LNCAP (cell line): ENCODE measurements at regions not wholly inside any gene's neighbourhood (a gene's known extent, or its start where the extent isn't known, plus 50 kb on each side); places are given as distances from the start of the nearest gene placed in this dataset.
A peak's percentile ranks its signal among the peaks of the same experiment; 100 is the strongest.

Experiments used
- CTCF ChIP-seq: fragments of 450-650 bp; IDR thresholded peaks from 2 replicates; pipeline ENCODE4 v1.5.1; 2017; ENCODE audit warnings: mild to moderate bottlenecking

- peak; percentile 43 for TF ChIP-seq CTCF
These were observed 301.6 kb downstream of the ISL1 start for GRCh38 chr5:51684794-51685355.

- TF ChIP-seq CTCF = no peak
These were observed 302.2 kb downstream of the ISL1 start for GRCh38 chr5:51685419-51685818.

- TF ChIP-seq CTCF = no peak
These were observed 303.4 kb downstream of the ISL1 start for GRCh38 chr5:51686622-51687021.

- TF ChIP-seq CTCF = no peak
These were observed 308.4 kb downstream of the ISL1 start for GRCh38 chr5:51691538-51692079.

- TF ChIP-seq CTCF = no peak
These were observed 311.6 kb downstream of the ISL1 start for GRCh38 chr5:51694826-51695225.

- TF ChIP-seq CTCF = no peak
These were observed 312.9 kb downstream of the ISL1 start for GRCh38 chr5:51696122-51696521.

GRCh38 chr5:51712201-51712600, 329.0 kb downstream of the ISL1 start:
- no peak for TF ChIP-seq CTCF

GRCh38 chr5:51731421-51732029, 348.3 kb downstream of the ISL1 start:
- no peak for TF ChIP-seq CTCF
